Esophagus squamous epithelium (tissue), 5 donors: ENCODE measurements at regions not wholly inside any gene's neighbourhood (a gene's known extent, or its start where the extent isn't known, plus 50 kb on each side); places are given as distances from the start of the nearest gene placed in this dataset.

Experiments used
- DNase-seq: peaks from one replicate; lab custom pipeline; 2025; lab: John Stamatoyannopoulos, UW
- H3K27ac ChIP-seq, 4 donors: fragments of 200-600 bp; sonication (generic); one replicate each; pipeline ENCODE4 v1.5.1; 2016 to 2019; ENCODE audit warnings: mild to moderate bottlenecking in 1 of 4
- H3K27me3 ChIP-seq, 4 donors: fragments of 200-600 bp; sonication (generic); 1 replicate in 3 of 4; 2 replicates in 1 of 4; pipeline versions ENCODE4 v1.5.1 to v1.6.0; 2017 to 2021; ENCODE audit warnings: antibody characterized with exemption in 1 of 4
- H3K36me3 ChIP-seq, 3 donors: fragments of 200-600 bp; sonication (generic); one replicate each; pipeline ENCODE4 v1.5.1; 2016 to 2019
- H3K4me1 ChIP-seq, 3 donors: fragments of 200-600 bp; sonication (generic); one replicate each; pipeline ENCODE4 v1.5.1; 2017 to 2019
- H3K4me3 ChIP-seq, 4 donors: fragments of 200-600 bp; sonication (generic); 1 replicate in 3 of 4; 2 replicates in 1 of 4; pipeline ENCODE4 v1.5.1; 2016 to 2019; ENCODE audit warnings: mild to moderate bottlenecking in 2 of 4, moderate library complexity in 1 of 4
- H3K9me3 ChIP-seq, 3 donors: fragments of 200-600 bp; sonication (generic); one replicate each; pipeline ENCODE4 v1.5.1; 2016 to 2019
- POLR2A ChIP-seq, 4 donors: fragments of 450-650 bp; IDR thresholded peaks; one replicate each; pipeline ENCODE4 v1.6.1; 2017; ENCODE audit warnings: antibody characterized with exemption in 4 of 4, mild to moderate bottlenecking in 4 of 4, moderate library complexity in 3 of 4
- WGBS, 2 donors: methylation state at CpG; one replicate each; pipeline ENCODE4 v1.1.5; 2018; 5-methylcytosine and 5-hydroxymethylcytosine counted together
- intact Hi-C: fragments of 100-400 bp; cut with DNase I; formaldehyde crosslinking; loops from one replicate; pipeline ENCODE4 v1.15.0; 2022
- TF ChIP-seq, protein P1 (sequence below), 6 experiments: fragments of 450-650 bp in 4 of 6; fragments of 200-600 bp in 2 of 6; sonication (generic) in 2 of 6; IDR thresholded peaks; one replicate each; pipeline ENCODE4 v1.5.1; 2016 to 2019; ENCODE audit warnings: antibody characterized with exemption in 6 of 6, mild to moderate bottlenecking in 4 of 6, moderate library complexity in 4 of 6
- donor health status: DM: yes; HTN: yes; CAD: no.

DNA sequence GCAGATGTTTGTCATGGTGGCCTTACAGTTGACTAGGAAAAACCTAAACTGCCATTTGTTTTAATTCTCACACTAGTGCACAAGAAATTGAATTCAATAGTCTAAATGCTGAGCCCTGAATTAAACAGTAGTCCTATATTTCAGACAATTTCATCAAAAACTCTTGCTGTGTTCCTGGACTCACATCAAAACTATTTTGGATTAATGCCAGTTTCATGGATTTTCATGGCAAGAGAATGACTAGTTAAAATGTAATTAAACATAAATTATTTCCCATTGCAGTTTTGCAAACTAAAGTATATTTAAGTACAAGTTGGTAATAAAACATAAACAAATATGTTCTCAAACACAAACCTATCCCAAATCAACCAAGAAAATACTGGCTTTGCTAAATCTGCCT lies 468.0 kb upstream of the PRICKLE1 start:
- H3K9me3 ChIP-seq, result no peaks in the 10 kb centered on the region
- TF ChIP-seq, protein P1, sequence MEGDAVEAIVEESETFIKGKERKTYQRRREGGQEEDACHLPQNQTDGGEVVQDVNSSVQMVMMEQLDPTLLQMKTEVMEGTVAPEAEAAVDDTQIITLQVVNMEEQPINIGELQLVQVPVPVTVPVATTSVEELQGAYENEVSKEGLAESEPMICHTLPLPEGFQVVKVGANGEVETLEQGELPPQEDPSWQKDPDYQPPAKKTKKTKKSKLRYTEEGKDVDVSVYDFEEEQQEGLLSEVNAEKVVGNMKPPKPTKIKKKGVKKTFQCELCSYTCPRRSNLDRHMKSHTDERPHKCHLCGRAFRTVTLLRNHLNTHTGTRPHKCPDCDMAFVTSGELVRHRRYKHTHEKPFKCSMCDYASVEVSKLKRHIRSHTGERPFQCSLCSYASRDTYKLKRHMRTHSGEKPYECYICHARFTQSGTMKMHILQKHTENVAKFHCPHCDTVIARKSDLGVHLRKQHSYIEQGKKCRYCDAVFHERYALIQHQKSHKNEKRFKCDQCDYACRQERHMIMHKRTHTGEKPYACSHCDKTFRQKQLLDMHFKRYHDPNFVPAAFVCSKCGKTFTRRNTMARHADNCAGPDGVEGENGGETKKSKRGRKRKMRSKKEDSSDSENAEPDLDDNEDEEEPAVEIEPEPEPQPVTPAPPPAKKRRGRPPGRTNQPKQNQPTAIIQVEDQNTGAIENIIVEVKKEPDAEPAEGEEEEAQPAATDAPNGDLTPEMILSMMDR (IDR thresholded peaks at IDR 0.05), result no peak
- TF ChIP-seq POLR2A (IDR thresholded peaks at IDR 0.05), result no peak
- H3K36me3 ChIP-seq, result no peaks in the 10 kb centered on the region
- H3K4me1 ChIP-seq, result no peaks in the 10 kb centered on the region
- no peak overlapping the region for H3K4me3 ChIP-seq
- intact Hi-C loops, result no loop called here
- H3K27me3 ChIP-seq, result no peaks in the 10 kb centered on the region
- no peak for DNase-seq
- no peak overlapping the region for H3K27ac ChIP-seq

GRCh38 chr12:43054085-43054484 lies 464.5 kb upstream of the PRICKLE1 start:
- Histone ChIP-seq H3K9me3 (no peaks in the 10 kb centered on the region), H3K4me3 (no peak overlapping the region), H3K27ac (no peak overlapping the region), H3K36me3 (no peaks in the 10 kb centered on the region), H3K4me1 (no peaks in the 10 kb centered on the region), H3K27me3 (no peaks in the 10 kb centered on the region)
- intact Hi-C loops, result no loop called here
- 82 to 83% methylated on average over 2 of the region's 2 CpGs for WGBS, 2 donors
- DNase-seq, result no peak
- TF ChIP-seq POLR2A (IDR thresholded peaks at IDR 0.05), result no peak
- TF ChIP-seq, protein P1 (IDR thresholded peaks at IDR 0.05), result no peak

- Histone ChIP-seq H3K9me3 (no peaks in the 10 kb centered on the region), H3K4me3 (no peak overlapping the region), H3K27me3 (no peaks in the 10 kb centered on the region), H3K36me3 (no peaks in the 10 kb centered on the region), H3K27ac (no peak overlapping the region), H3K4me1 (no peaks in the 10 kb centered on the region)
- intact Hi-C loops, result no loop called here
- WGBS, 2 donors, result 89 to 92% methylated on average over 4 to 5 of the region's 6 CpGs
- DNase-seq, result no peak
- TF ChIP-seq POLR2A (IDR thresholded peaks at IDR 0.05), result no peak
- TF ChIP-seq, protein P1 (IDR thresholded peaks at IDR 0.05), result no peak
Observed at GRCh38 chr12:43052441-43052840, 462.9 kb upstream of the PRICKLE1 start.

- Histone ChIP-seq H3K27me3 (no peaks in the 10 kb centered on the region), H3K9me3 (no peaks in the 10 kb centered on the region), H3K4me3 (no peak overlapping the region), H3K36me3 (no peaks in the 10 kb centered on the region), H3K4me1 (no peaks in the 10 kb centered on the region), H3K27ac (no peak overlapping the region)
- DNase-seq, result no peak
- 71 to 89% methylated on average over 2 of the region's 2 CpGs for WGBS, 2 donors
- no peak for TF ChIP-seq POLR2A (IDR thresholded peaks at IDR 0.05)
- TF ChIP-seq, protein P1 (IDR thresholded peaks at IDR 0.05), result no peak
- intact Hi-C loops, result no loop called here
Observed at GRCh38 chr12:43044241-43044640, 454.7 kb upstream of the PRICKLE1 start.

DNA sequence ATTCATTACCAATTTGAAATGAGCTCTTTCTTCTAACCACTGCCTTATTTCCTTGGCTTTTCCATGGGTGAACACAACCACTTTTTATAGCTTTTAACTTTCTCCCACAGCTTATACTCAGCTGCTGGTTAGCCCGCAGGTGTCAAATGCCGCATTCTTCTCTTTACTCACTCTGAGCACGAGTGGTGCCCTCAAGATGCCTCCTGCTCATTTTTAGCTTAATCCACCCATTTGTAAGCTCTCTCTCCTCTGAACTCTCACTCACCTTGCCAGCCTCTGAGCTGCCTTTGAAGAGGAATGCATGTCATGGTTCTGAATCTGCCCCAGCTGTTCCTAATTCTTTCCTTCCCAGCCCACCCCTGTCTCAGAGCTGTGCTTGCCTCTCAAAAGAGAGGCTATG lies 449.4 kb upstream of the PRICKLE1 start:
- Histone ChIP-seq H3K4me1 (no peaks in the 10 kb centered on the region), H3K27me3 (no peaks in the 10 kb centered on the region), H3K4me3 (no peak overlapping the region), H3K9me3 (no peaks in the 10 kb centered on the region), H3K36me3 (no peaks in the 10 kb centered on the region), H3K27ac (no peak overlapping the region)
- 59 to 78% methylated on average over 3 of the region's 3 CpGs for WGBS, 2 donors
- DNase-seq, result no peak
- intact Hi-C loops, result no loop called here
- TF ChIP-seq, protein P1 (IDR thresholded peaks at IDR 0.05), result no peak
- no peak for TF ChIP-seq POLR2A (IDR thresholded peaks at IDR 0.05)
